Activated effector memory CD4-positive, alpha-beta T cell treated with anti-CD3 and anti-CD28 coated beads, Interleukin-2, amount 50 U/mL, for 16 hours (primary cell): ENCODE measurements at regions not wholly inside any gene's neighbourhood (a gene's known extent, or its start where the extent isn't known, plus 50 kb on each side); places are given as distances from the start of the nearest gene placed in this dataset.
A peak's percentile ranks its signal among the peaks of the same experiment; 100 is the strongest.

ENCODE experiments used
- DNase-seq: peaks from one replicate; pipeline ENCODE4 v3.0.0-alpha.2; 2020

DNA sequence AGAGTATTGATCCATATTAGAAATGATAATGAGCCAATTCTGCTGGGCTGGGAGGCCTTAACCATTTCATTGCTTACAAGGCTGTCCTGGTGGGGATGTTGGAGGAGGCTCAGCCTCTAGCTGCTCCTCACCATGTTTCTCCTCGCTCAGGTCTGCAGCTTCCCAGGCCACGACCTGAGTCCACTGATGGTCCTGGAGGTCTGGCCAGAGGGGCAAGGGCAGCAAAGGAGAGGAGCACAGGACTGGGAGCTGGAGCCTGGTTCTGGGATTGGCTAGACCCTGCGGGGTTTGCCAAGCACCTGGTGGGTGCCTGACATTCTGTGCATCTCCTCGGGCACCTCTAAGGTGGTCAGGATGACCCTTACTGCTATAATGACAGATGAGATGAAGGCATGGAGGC is 92.6 kb downstream of the KIF26A start:
- DNase-seq = no peak

DNA sequence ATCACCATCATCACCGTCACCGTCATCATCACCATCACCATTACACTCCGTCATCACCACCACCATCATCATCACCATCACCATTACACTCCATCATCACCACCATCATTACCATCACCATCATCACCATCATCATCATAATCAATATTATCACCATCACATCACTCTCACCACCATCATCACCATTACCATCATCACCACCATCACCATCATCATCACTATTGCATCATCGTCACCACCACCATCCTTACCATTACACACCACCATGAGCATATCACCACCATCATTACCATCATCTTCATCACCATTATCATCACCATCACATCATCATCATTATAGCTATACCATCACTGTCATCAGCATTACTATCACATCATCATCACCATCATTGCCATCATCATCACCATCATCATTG is 93.7 kb downstream of the KIF26A start:
- no peak for DNase-seq

DNA sequence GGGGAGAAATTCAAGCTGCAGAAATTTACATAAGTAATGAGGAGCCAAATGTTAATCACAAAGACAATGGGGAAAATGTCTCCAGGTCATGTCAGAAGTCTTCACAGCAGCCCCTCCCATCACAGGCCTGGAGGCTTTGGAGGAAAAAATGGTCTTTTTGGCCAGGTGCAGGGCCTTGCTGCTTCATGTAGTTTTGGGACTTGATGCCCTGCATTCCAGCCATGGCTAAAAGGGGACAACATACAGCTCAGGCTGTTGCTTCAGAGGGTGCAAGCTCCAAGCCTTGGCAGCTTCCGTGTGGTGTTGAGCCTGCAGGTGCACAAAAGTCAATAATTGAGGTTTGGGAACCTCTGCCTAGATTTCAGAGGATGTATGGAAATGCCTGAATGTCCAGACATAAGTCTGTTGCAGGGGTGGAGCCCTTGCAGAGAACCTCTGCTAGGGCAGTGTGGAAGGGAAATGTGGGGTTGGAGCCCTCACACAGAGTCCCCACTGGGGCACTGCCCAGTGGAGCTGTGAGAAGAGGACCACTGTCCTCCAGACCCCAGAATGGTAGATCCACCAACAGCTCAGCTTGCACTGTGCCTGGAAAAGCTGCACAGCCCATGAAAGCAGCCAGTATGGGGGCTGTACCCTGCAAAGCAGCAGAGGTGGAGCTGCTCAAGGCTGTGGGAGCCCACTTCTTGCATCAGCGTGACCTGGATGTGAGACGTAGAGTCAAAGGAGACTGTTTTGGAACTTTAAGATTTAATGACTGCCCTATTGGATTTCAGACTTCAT is 95.8 kb downstream of the KIF26A start:
- DNase-seq = peak; percentile 44

DNA sequence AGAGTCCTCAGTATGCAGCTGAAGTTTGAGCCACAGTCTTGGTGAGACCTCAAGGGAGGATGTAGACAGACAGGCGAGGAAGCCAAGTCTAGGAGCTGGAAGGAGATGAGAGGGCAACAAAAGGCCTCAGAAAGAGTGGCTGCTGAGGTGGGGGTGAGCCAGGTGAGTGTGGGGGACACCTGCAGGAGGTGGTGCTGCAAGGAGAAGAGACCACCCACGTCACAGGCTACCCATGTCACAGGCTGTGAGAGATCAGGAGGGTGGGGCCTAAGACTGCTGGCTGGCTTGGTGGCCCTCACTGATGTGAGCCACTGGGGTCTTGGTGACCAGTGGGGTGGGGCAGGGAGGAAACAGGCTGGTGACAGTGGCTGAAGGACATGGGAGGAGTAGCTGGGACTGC is 97.3 kb downstream of the KIF26A start:
- DNase-seq = peak; percentile 54

DNA sequence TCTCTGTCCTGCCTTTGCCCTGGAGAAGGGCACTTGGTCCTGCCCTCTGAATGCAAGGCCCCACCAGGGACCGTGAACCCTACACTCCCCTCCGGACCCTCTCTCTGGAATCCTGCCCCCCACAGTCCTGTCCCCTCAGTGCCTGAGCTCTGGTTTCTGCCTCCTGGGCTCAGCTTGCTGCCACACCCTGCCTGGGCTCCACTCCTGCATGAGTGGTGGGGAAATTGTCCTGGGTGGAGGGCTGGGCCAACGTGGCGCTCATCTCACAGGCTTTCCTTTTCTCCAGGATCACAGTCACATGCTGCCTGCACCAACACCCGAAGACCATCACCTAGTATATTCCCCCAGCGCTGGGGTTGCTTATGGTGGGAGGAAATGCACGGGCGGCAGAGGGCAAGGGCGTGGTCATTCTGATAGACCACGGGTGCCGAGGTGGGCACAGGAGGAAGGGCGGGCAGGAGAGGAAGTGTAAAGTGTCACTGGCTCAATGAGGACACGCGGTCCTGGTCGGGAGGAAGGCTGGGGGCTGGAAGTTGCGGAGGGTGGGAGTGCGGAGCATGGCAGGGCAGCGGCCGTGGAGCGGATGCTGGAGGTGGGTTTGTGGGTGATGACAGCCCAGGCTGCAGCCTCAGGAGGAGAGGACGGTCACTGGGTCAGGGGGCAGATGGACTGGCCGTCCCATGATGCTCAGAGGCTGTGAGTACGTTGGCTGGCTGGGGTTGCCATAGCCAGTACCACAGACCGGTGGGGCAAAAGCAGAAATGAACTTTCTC is 99.5 kb downstream of the KIF26A start:
- peak; percentile 38 for DNase-seq

DNA sequence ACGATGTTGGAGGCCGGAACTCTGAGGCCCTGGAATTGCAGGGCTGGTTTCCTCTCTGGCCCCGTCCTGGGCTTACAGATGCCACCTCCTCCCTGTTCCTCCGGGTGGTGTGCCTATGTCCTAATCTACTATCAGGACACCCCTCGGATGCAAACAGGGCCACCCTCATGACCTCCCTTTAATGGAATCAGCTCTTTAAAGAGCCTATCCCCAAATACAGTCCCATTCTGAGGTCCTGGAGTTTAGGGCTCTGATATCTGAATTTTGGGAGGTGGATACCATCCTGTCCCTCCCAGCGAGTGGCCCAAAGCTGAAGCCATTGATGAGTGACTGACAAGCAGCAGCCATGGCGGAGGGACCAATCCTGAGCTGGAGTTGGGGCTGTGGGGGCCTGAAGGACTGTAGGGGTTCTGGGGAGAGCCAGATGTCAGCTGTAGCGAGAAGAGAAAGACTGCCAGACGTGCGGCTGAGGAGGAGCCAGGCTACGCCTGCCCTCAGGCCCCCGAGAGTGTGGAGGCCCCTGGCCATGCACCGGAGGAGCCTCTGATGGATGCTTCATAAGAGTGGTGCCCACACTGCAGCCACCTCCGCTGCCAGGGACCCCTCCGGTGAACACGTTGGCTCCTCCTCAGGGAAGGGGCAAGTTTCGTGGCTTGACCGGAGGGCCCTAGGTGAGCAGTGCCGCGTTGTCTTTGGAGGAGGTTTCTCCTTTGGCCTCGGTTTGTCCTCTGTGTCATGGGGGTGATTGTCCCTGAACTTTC is 100.2 kb downstream of the KIF26A start:
- DNase-seq = no peak

DNA sequence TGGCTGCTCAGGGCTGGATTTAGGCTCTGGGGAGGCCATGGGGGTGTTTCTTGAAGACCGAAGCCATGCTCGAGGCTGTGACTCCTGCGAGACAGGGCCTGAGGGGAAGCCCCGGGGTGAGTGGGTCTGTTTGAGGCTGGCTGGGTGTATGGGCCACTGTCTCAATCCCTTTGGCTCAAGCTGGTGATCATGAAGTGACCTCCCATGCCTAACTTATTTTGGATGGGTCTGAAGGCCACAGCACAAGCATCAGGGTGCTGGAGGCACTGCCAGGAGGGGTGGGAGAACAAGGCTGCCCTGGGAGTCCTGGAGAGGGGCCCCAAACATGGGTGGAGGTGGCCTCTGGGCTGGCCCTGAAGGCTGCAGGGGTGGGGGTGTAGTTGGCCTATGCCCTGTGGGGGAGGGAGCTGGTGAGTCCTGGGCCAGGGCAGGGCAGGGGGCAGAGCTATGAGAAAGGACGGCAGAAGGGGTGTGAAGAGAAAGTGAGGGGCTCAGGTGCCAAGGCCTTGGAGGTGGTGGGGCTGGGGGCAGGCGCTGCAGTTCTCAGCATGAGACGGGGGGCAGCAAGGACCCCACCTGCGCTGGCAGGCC is 100.9 kb downstream of the KIF26A start:
- no peak for DNase-seq

DNA sequence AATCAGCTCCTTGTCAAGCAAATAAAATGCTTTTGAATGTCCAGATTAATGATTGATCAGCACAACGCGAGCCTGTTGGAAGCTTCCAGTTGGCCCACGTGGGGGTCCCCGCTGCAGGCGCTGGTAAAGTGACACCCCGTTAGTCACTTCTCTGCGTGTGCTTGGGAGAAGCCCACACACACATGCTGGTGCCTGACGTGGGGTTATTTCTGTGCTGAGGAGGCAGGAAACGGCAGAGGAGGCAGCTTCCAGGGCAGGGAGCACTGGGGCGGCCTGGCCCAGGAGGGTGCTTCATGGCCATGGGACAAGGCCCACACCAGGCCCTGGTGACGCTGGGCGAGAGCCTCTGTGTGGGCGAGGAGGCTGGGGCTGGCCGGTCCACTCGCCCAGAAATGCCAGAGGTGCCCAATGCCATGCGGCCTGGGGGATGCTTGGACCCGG is 101.5 kb downstream of the KIF26A start:
- DNase-seq = peak; percentile 59

DNA sequence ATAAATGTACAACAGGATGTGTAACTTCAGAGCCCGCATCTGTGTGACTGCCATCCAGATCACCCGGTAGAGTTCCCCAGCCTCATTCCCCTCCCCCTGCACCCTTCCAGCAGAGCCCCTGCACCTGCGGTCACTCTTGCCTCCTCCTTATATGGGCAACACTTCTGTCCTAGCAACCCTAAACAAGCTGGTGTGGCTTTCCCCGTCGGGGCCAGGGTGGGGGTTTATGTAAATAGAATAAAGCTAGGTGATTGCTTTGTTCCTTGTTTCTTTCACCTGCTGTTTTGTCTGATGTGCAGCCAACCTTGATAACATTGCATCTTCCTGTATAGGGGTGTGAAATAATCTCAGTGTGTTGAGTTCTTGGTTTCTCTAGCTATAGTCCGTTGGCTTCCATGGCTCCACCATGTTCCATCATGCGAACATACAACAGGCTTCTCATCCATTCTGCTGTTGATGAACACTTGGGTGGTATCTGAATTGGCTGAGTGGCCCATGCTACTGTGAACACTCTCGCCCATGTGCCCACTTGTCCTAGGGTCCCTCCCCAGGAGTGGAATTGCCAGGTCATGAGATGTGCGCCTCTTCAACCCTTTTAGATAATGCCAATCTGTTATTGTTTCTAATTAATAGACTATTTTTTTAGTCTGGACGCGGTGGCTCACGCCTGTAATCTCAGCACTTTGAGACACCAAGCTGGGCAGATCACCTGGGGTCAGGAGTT is 102.2 kb downstream of the KIF26A start:
- DNase-seq = no peak

DNA sequence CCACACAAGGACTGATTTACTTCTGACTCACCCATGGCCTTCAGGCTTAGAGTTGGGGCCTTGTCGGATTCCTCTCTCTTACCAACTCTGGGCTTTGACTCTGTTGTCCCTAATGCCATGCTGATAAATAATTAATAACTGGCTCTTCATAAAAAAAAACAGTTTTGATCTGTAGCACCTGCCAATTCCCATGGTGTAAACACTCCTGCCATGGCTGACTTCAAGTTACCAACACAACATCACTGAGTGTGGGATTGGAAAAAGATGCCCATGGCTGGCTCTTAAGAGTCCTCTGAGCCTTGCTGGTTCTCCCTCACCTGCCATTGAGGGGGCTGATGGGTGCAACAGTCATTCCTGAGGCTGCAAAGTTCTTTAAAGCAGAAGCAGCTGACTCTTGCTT is 104.8 kb downstream of the KIF26A start:
- peak; percentile 41 for DNase-seq

DNA sequence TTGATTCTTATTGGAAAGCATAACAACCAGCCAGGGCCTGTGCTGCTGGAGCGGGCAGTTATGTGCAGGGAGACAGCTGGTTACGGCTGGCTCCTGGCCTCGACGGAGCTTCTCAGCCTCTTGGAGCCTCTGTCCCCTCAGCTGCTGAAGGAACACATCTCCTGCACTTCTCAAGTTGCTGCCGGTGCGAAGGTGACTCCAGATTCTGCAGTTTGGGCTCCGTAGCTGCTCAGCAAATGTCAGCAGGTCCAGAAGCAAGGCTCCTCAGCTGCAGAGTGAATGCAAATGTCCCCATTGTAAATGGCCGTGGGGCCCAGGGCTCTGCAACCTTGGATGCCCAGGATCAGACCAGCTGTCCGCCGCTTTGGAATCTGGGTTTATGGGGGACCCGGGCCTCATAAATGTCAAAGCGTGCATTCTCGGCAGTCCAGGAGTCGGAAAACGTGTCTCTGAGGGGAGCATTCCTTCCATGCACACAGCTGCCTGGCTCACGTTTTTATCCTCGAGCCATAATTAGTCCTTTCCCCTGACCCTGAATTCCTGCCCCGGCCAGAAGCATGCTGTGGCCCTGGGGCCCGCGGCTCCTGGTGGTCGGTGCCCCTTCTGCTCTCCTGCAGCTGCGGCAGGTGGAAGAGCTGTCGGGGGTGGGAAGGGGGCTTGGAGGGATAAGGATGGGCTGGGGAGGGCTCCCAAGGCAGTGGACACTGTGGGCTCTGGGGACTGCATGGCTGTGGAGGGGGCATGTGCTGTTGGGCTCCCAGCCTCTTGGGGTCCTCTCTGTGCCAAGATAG is 106.0 kb downstream of the KIF26A start:
- no peak for DNase-seq

DNA sequence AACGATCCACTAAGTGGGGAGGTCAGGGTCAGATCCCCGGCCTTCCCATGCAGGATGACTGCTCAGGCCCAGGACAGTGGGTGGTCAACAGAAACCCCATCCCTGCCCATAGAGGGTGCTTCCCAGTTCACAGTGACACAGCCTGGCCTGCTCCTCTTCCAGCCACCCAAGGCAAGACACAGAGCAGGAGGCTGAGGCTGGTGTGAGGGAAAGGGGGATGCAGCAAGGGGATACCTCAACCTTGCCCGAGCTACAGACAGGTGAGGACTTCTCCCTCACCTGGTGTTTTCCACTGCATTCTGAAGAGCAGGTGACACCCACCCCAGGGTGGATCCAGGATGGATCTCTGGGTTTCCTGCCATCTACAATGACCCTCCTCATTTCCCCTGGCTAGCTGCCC is 106.7 kb downstream of the KIF26A start:
- DNase-seq = no peak

DNA sequence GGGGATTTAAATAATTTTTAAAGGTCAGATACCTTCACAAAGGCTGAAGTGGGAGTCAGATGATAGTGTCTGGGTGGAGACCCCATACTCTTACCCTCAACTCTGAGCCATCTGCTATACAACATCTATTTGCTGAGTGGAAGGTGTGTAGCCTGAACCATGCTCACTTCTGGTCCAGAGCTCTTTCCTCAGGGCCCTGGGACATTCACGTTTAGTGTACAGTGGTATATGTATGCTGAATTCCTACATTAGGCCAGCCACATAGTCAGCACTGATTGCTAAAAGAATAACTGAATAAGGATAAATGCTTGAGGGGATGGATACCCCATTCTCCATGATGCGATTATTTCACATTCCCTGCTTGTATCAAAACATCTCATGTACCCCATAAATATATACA is 107.3 kb downstream of the KIF26A start:
- DNase-seq = no peak

DNA sequence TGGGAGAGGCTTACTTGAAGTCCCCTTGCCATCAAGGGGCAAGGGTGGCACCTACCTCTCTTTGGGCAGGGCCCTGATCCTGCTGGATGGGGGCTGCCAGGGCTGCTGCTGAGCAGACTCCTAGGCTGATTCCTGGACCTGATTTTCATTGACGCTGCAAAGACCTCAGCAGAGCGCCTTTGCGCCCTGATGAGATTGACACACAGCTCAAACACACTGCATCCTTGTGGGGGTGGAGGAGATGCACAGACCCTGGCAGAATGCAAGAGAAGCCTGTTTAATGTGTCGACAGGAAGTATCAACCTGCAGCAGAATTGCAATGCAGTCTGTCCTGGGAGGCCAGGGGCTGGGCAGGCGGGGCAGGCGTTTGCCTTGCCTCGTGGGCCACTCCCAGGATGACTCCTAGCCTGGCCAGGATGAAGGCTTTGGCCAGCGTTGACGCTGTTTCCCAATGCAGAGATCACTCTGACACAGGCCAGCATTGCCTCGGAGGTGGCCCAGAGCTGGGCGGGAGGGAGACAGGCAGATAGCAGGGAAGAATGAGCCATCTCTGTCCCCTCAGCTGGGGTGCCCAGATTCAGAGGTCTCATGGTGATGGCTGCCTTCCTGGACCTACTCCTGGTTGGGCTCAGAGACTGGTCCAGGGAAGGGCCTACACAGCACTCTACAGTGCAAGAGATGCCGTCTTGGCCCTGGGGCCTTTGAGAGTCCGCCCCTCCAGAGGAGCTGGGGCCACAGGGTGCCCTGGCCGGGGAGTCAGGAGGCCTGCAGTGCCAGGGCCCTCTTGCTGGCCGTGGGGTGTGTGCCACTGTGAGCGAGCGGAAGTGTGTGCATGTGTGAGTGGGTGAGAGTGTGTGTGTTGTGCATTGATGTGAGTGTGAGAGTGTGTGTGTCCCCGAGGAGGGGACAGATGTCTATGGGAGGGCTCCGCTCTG is 108.3 kb downstream of the KIF26A start:
- peak; percentile 59 for DNase-seq

DNA sequence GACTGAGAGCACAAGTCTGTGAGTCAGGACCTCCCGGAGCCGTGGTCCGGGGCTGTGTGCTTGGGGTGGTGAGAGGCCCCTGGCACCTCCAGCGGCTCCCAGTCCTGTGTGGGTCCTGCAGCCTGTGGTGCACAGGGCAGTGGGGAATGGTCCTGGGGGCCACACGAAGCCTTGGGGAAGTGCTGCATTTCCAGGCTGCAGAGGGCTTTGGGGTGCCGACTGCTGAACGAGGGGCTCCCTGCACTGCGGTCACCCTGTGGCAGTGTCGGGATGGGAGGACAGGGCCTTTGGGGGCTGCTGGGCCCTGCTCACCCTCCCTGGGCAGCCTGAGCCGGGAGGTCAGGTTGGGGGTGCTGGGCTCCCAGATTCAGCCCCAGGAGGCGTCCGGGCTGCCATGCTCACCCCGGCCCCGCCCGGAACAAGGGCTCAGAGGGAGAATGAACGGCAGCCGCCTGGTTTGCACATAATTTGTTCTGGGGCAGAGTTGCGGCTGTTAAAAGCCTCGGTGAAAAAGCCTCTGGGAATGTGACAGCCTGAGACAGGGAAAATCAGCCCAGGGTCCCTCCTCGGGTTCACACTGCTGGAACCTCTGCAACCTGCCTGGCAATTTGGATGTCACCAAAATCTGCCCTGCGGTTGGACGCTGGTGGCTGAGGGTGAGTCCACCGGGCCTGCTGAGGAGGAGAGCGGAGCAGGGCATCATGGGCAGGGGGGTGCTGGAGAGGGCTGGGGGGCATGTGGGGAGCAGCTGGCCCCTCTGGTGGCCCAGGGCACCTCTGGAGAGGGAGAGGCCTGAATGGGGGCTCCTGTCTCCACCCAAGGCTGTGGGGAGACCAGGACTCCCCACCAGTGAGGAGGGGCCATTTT is 109.2 kb downstream of the KIF26A start:
- DNase-seq = peak; percentile 50

DNA sequence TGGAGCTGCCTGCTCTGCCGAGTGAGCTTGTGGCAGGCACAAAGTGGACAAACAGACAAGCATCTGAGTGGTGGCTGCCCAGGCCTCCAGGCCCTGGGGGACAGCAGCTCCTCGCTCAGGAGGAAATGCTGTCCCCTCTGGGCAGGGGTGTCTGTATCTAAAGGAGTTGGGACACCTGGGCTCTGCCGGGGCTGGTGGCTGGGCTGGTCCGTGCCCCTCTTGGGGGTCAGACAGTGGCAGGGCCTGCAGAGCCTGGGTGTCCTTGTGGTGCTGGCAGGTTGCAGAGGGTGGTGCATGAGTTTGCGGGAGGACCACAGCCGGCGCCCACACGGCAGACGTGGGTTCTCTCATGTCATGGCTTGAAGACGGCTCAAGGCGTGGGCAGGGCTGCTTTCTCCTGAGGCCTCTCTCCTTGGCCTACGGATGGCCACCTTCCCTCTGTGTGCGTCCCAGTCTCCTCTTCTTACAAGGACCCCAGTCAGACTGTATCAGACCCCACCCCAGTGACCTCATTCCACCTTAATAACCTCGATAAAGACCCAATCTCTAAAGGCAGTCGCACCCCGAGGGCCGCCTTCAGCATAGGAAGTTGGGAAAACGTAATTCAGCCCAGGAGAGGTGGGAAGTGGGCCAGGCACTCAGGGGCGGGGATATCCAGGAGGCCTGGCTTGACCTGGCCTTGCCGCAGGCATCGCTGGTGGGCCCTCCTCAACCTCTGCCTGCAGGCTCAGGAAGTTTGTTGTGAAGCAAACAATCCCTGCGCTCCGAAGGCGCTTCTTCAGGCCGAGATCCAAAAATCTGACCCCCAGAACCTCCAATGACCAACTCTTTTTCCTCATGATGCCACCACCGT is 110.0 kb downstream of the KIF26A start:
- DNase-seq = peak; percentile 43

DNA sequence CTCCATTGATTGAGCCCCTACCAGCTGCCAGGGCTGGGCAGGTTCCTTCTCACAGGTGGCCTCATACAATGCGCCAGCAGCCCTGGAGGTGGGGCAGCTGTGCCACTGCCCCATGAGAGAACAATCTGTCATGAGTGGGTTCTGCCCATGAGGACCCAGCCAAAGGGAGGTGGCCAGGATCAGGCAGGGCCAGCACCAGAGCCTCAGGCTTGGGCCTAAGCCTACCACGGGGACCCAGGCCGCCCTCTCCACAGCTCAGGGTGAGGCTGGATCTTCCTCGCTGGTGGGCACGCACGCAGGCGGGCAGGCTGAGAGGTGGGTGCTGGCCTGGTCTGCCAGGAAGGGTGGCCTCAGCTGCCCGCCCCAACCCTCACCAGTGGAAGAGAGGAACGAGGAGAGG is 110.7 kb downstream of the KIF26A start:
- DNase-seq = peak; percentile 47

DNA sequence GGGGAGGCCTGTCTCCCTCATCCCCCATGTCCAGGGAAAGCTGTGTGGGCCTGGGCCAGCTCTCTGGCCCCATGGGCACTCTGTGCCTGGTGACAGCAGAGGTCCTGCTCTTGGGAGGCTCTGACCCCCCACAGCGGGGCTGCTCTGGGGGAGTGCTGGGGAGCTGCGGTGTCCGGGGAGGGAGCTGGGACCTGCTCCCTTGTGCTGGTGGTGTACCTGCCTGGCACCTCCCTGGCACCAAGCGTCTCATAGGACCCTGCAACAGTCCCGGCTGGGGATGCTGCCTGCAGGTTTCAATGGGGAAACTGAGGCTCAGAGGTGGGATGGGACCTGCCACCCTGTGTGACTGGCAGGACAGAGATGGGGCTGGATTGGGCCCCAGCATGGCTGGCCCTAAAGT is 111.3 kb downstream of the KIF26A start:
- DNase-seq = no peak
